ENCODE measurements at regions not wholly inside any gene's neighbourhood (a gene's known extent, or its start where the extent isn't known, plus 50 kb on each side); places are given as distances from the start of the nearest gene placed in this dataset.

- ChIA-PET POLR2A (no interaction called here), CTCF (no interaction called here), RAD21 (ENCODE audit: low non-redundant PET in 1 of 2, low total read pairs in 2 of 2, uncharacterized antibody in 2 of 2, unreplicated experiment in 2 of 2) (no interaction called here)
- Histone ChIP-seq H3K4me1 (ENCODE audit: control insufficient read depth in 1 of 2, insufficient read depth in 2 of 2, low read length in 2 of 2) (peaks cover 2 to 13% of the 10 kb centered on the region in 2 experiments; a peak in 3 of 4 replicates), H2AFZ (ENCODE audit: low read depth, low read length, poor library complexity, severe bottlenecking) (no peak overlapping the region), H4K20me1 (ENCODE audit: insufficient read depth) (no peaks in the 10 kb centered on the region), H3K4me2 (ENCODE audit: low read length) (no peak overlapping the region), H3K9me2 (ENCODE audit: insufficient read depth) (no peaks in the 10 kb centered on the region), H3K27me3 (ENCODE audit: insufficient read depth, low read length) (no peaks in the 10 kb centered on the region), H3K36me3 (ENCODE audit: control insufficient read depth in 1 of 2, insufficient read depth in 2 of 2, low read length in 2 of 2) (no peaks in the 10 kb centered on the region), H3K9me3 (ENCODE audit: control insufficient read depth in 1 of 2, insufficient read depth in 1 of 2, low read depth in 1 of 2, low read length in 2 of 2) (no peaks in the 10 kb centered on the region), H3K79me2 (ENCODE audit: insufficient read depth, low read length) (no peaks in the 10 kb centered on the region), H3K27ac (ENCODE audit: low read depth, low read length) (no peak overlapping the region), H3K9ac (ENCODE audit: low read length) (no peak overlapping the region), H3K4me3 (replicated peaks in 1 of 2; ENCODE audit: low read depth in 1 of 2, low read length in 2 of 2) (no peak overlapping the region)
- no peak for DNase-seq (ENCODE audit: low read depth, low spot score)
- no peak for ATAC-seq
- no peak for TF ChIP-seq EZH2phosphoT487 (IDR thresholded peaks at IDR 0.05; ENCODE audit: borderline replicate concordance)
- TF ChIP-seq EGR1 (IDR thresholded peaks at IDR 0.05; ENCODE audit: low read depth), result no peak
- TF ChIP-seq POLR2A (IDR thresholded peaks at IDR 0.05; ENCODE audit: borderline replicate concordance, extremely low read depth, insufficient read depth, insufficient read length), result no peak
- no peak for TF ChIP-seq ELF1 (IDR thresholded peaks at IDR 0.05; ENCODE audit: borderline replicate concordance, low read depth)
- no peak for TF ChIP-seq RAD21 (IDR thresholded peaks at IDR 0.05; ENCODE audit: low read depth)
- no peak for TF ChIP-seq REST (IDR thresholded peaks at IDR 0.05; ENCODE audit: low read depth)
- TF ChIP-seq ZNF274 (IDR thresholded peaks at IDR 0.05; ENCODE audit: low read depth, low read length), result no peak
- no peak for TF ChIP-seq CTCF (IDR thresholded peaks at IDR 0.05 in 2 of 3, conservative IDR thresholded peaks at IDR 0.05 in 1 of 3; ENCODE audit: borderline replicate concordance in 1 of 3, insufficient read depth in 1 of 3, low read depth in 2 of 3, low read length in 2 of 3)
- TF ChIP-seq ATF3 (IDR thresholded peaks at IDR 0.05), result no peak
- TF ChIP-seq SP1 (IDR thresholded peaks at IDR 0.05; ENCODE audit: low read depth), result no peak
- intact Hi-C loops (cut with micrococcal nuclease), result no loop called here
- no TSS peak for BruUV-seq (replicated peaks)
Measured at GRCh38 chr5:130777794-130778193, 387.3 kb downstream of the HINT1 start.

Measured in HCT116 (cell line).